Activated naive CD4-positive, alpha-beta T cell treated with anti-CD3 and anti-CD28 coated beads, Interleukin-2, amount 50 U/mL, for 24 hours (primary cell): ENCODE measurements at regions not wholly inside any gene's neighbourhood (a gene's known extent, or its start where the extent isn't known, plus 50 kb on each side); places are given as distances from the start of the nearest gene placed in this dataset.

ENCODE experiments used
- H3K27ac Mint-ChIP-seq: one replicate; pipeline ENCODE4 v1.8.0; 2021; ENCODE audit warnings: mild to moderate bottlenecking, mixed read lengths
- H3K27me3 Mint-ChIP-seq: one replicate; pipeline ENCODE4 v1.8.0; 2021; ENCODE audit warnings: mixed read lengths
- H3K36me3 Mint-ChIP-seq: one replicate; pipeline ENCODE4 v1.8.0; 2021; ENCODE audit warnings: mixed read lengths
- H3K4me1 Mint-ChIP-seq: one replicate; pipeline ENCODE4 v1.8.0; 2021; ENCODE audit warnings: mixed read lengths
- H3K4me3 Mint-ChIP-seq: one replicate; pipeline ENCODE4 v1.8.0; 2021; ENCODE audit warnings: mild to moderate bottlenecking, mixed read lengths
- H3K9me3 Mint-ChIP-seq: one replicate; pipeline ENCODE4 v1.8.0; 2021; ENCODE audit warnings: mixed read lengths

GRCh38 chr2:184541591-184541990 is 56.7 kb upstream of the ZNF804A start:
- H3K27me3 Mint-ChIP-seq: no peaks in the 10 kb centered on the region
- H3K4me1 Mint-ChIP-seq: no peaks in the 10 kb centered on the region
- no peaks in the 10 kb centered on the region for H3K36me3 Mint-ChIP-seq
- no peak overlapping the region for H3K27ac Mint-ChIP-seq
- no peak overlapping the region for H3K4me3 Mint-ChIP-seq
- no peaks in the 10 kb centered on the region for H3K9me3 Mint-ChIP-seq

GRCh38 chr2:184543832-184544231 is 54.5 kb upstream of the ZNF804A start:
- Mint-ChIP-seq H3K27me3 (no peaks in the 10 kb centered on the region), H3K9me3 (no peaks in the 10 kb centered on the region), H3K27ac (no peak overlapping the region), H3K36me3 (no peaks in the 10 kb centered on the region), H3K4me3 (no peak overlapping the region), H3K4me1 (no peaks in the 10 kb centered on the region)
